Liver (tissue), 8 donors: ENCODE measurements at regions not wholly inside any gene's neighbourhood (a gene's known extent, or its start where the extent isn't known, plus 50 kb on each side); places are given as distances from the start of the nearest gene placed in this dataset.

ENCODE experiments used
- DNase-seq: peaks from one replicate; pipeline ENCODE4 v3.0.0-alpha.2; 2017; ENCODE audit warnings: low spot score
- H3K27ac ChIP-seq, 2 donors: one replicate each; pipeline ENCODE4 v1.7.0; 2013; ENCODE audit warnings: inconsistent platforms in 2 of 2, low read length in 2 of 2, control low read depth in 1 of 2, low read depth in 1 of 2, mild to moderate bottlenecking in 1 of 2
- H3K27me3 ChIP-seq, 4 donors: one replicate each; pipeline versions ENCODE4 v1.6.1 to v1.7.0; 2013; ENCODE audit warnings: low read length in 3 of 4, inconsistent platforms in 1 of 4, mild to moderate bottlenecking in 1 of 4, moderate library complexity in 1 of 4; ENCODE audit not compliant: control insufficient read depth in 4 of 4, insufficient read depth in 4 of 4
- H3K36me3 ChIP-seq, 4 donors: one replicate each; pipeline versions ENCODE4 v1.6.1 to v1.7.0; 2013; ENCODE audit warnings: low read length in 3 of 4, mild to moderate bottlenecking in 3 of 4, low read depth in 1 of 4, moderate library complexity in 1 of 4; ENCODE audit not compliant: control insufficient read depth in 4 of 4, insufficient read depth in 3 of 4
- H3K4me1 ChIP-seq, 4 donors: one replicate each; pipeline versions ENCODE4 v1.6.1 to v1.7.0; 2013; ENCODE audit warnings: low read length in 3 of 4, mild to moderate bottlenecking in 3 of 4, moderate library complexity in 1 of 4; ENCODE audit not compliant: control insufficient read depth in 4 of 4, insufficient read depth in 4 of 4
- H3K4me3 ChIP-seq, 3 donors: one replicate each; pipeline versions ENCODE4 v1.6.1 to v1.7.0; 2013; ENCODE audit warnings: low read length in 3 of 3, control low read depth in 1 of 3, low read depth in 1 of 3, mild to moderate bottlenecking in 1 of 3
- H3K9ac ChIP-seq, 2 donors: one replicate each; pipeline ENCODE4 v1.7.0; 2013; ENCODE audit warnings: low read length in 2 of 2, mild to moderate bottlenecking in 2 of 2, moderate library complexity in 2 of 2, control low read depth in 1 of 2, low read depth in 1 of 2
- H3K9me3 ChIP-seq, 4 donors: one replicate each; pipeline versions ENCODE4 v1.6.1 to v1.7.0; 2013; ENCODE audit warnings: low read length in 3 of 4; ENCODE audit not compliant: control insufficient read depth in 4 of 4
- ATF3 ChIP-seq: IDR thresholded peaks from 2 replicates; pipeline ENCODE4 v1.6.1; 2016; ENCODE audit warnings: antibody characterized with exemption
- CTCF ChIP-seq: fragments of 150-350 bp; IDR thresholded peaks from 2 replicates; pipeline ENCODE4 v1.5.1; 2017; ENCODE audit warnings: improper control_type of control experiment, low read depth, low read length; ENCODE audit not compliant: missing input control
- EGR1 ChIP-seq, 2 donors: IDR thresholded peaks; 2 replicates each; pipeline ENCODE4 v1.6.1; 2016 to 2018; ENCODE audit warnings: antibody characterized with exemption in 2 of 2, low read depth in 2 of 2
- FOXA1 ChIP-seq: IDR thresholded peaks from 2 replicates; pipeline ENCODE4 v1.6.1; 2016; ENCODE audit warnings: antibody characterized with exemption
- FOXA2 ChIP-seq: IDR thresholded peaks from 2 replicates; pipeline ENCODE4 v1.6.1; 2016; ENCODE audit warnings: antibody characterized with exemption
- GABPA ChIP-seq, 2 donors: IDR thresholded peaks in 1 of 2; conservative IDR thresholded peaks in 1 of 2; 2 replicates each; pipeline ENCODE4 v1.6.1; 2016; ENCODE audit warnings: antibody characterized with exemption in 2 of 2, mild to moderate bottlenecking in 1 of 2, moderate library complexity in 1 of 2
- HNF4A ChIP-seq, 2 donors: conservative IDR thresholded peaks; 2 replicates each; pipeline ENCODE4 v1.6.1; 2016; ENCODE audit warnings: antibody characterized with exemption in 2 of 2, mild to moderate bottlenecking in 2 of 2
- HNF4G ChIP-seq: IDR thresholded peaks from 2 replicates; pipeline ENCODE4 v1.6.1; 2016; ENCODE audit warnings: antibody characterized with exemption
- JUND ChIP-seq, 2 donors: IDR thresholded peaks; 2 replicates each; pipeline ENCODE4 v1.6.1; 2016; ENCODE audit warnings: antibody characterized with exemption in 2 of 2
- MAX ChIP-seq: IDR thresholded peaks from 2 replicates; pipeline ENCODE4 v1.6.1; 2016; ENCODE audit warnings: antibody characterized with exemption
- NR2F2 ChIP-seq: IDR thresholded peaks from 2 replicates; pipeline ENCODE4 v1.6.1; 2016; ENCODE audit warnings: antibody characterized with exemption
- RAD21 ChIP-seq, 2 donors: IDR thresholded peaks; 2 replicates each; pipeline ENCODE4 v1.6.1; 2016; ENCODE audit warnings: antibody characterized with exemption in 2 of 2, mild to moderate bottlenecking in 2 of 2
- REST ChIP-seq: IDR thresholded peaks from 2 replicates; pipeline ENCODE4 v1.6.1; 2016; ENCODE audit warnings: antibody characterized with exemption, mild to moderate bottlenecking
- RXRA ChIP-seq, 2 donors: IDR thresholded peaks; 2 replicates each; pipeline ENCODE4 v1.6.1; 2017 to 2018; ENCODE audit warnings: antibody characterized with exemption in 2 of 2, mild to moderate bottlenecking in 1 of 2
- SP1 ChIP-seq: IDR thresholded peaks from 2 replicates; pipeline ENCODE4 v1.6.1; 2018; ENCODE audit warnings: antibody characterized with exemption, mild to moderate bottlenecking
- TAF1 ChIP-seq: conservative IDR thresholded peaks from 2 replicates; pipeline ENCODE4 v1.6.1; 2016; ENCODE audit warnings: antibody characterized with exemption, mild to moderate bottlenecking
- YY1 ChIP-seq: IDR thresholded peaks from 2 replicates; pipeline ENCODE4 v1.6.1; 2016; ENCODE audit warnings: antibody characterized with exemption, mild to moderate bottlenecking
- ZBTB33 ChIP-seq: IDR thresholded peaks from 2 replicates; pipeline ENCODE4 v1.6.1; 2016; ENCODE audit warnings: antibody characterized with exemption
- WGBS: extraction: QIAGEN DNeasy Blood & Tissue Kit; methylation state at CpG from one replicate; pipeline ENCODE4 v1.1.7; 2013; 5-methylcytosine and 5-hydroxymethylcytosine counted together
- donor health status: healthy.
- donor health status: healthy.
- donor health status: healthy.
- donor health status: healthy.
- donor health status: healthy.

GRCh38 chr5:136764601-136765000, 399.3 kb upstream of the TRPC7 start:
- Histone ChIP-seq H3K9me3 (no peaks in the 10 kb centered on the region), H3K9ac (no peak overlapping the region), H3K36me3 (no peaks in the 10 kb centered on the region), H3K27ac (no peak overlapping the region), H3K4me3 (no peak overlapping the region), H3K27me3 (no peaks in the 10 kb centered on the region), H3K4me1 (no peaks in the 10 kb centered on the region)
- WGBS, result 87% methylated on average over 2 of the region's 2 CpGs
- TF ChIP-seq GABPA (IDR thresholded peaks at IDR 0.05 in 1 of 2, conservative IDR thresholded peaks at IDR 0.05 in 1 of 2) (no peak), ZBTB33 (no peak), JUND (IDR thresholded peaks at IDR 0.05) (no peak), CTCF (no peak), HNF4A (conservative IDR thresholded peaks at IDR 0.05) (no peak), EGR1 (IDR thresholded peaks at IDR 0.05; ENCODE audit: low read depth in 2 of 2) (no peak), RXRA (IDR thresholded peaks at IDR 0.05) (no peak), FOXA1 (no peak), YY1 (no peak), SP1 (no peak), MAX (no peak), TAF1 (no peak), NR2F2 (no peak)
- DNase-seq, result no peak

- H3K4me3 ChIP-seq, result no peak overlapping the region
- H3K4me1 ChIP-seq, result no peaks in the 10 kb centered on the region
- H3K36me3 ChIP-seq, result no peaks in the 10 kb centered on the region
- TF ChIP-seq GABPA (IDR thresholded peaks at IDR 0.05 in 1 of 2, conservative IDR thresholded peaks at IDR 0.05 in 1 of 2) (no peak), RAD21 (IDR thresholded peaks at IDR 0.05) (no peak), JUND (IDR thresholded peaks at IDR 0.05) (no peak), REST (no peak), FOXA1 (no peak), FOXA2 (no peak), YY1 (no peak), EGR1 (IDR thresholded peaks at IDR 0.05; ENCODE audit: low read depth in 2 of 2) (no peak), CTCF (no peak), ZBTB33 (no peak), SP1 (no peak), MAX (no peak), HNF4A (conservative IDR thresholded peaks at IDR 0.05) (no peak), ATF3 (no peak), TAF1 (no peak), RXRA (IDR thresholded peaks at IDR 0.05) (no peak), HNF4G (no peak)
- H3K9ac ChIP-seq, result no peak overlapping the region
- DNase-seq, result no peak
- H3K27me3 ChIP-seq, result no peaks in the 10 kb centered on the region
- no peaks in the 10 kb centered on the region for H3K9me3 ChIP-seq
- H3K27ac ChIP-seq, result no peak overlapping the region
Measured at GRCh38 chr5:136763548-136763947, 398.2 kb upstream of the TRPC7 start.
